ENCODE measurements at regions not wholly inside any gene's neighbourhood (a gene's known extent, or its start where the extent isn't known, plus 50 kb on each side); places are given as distances from the start of the nearest gene placed in this dataset.

DNA sequence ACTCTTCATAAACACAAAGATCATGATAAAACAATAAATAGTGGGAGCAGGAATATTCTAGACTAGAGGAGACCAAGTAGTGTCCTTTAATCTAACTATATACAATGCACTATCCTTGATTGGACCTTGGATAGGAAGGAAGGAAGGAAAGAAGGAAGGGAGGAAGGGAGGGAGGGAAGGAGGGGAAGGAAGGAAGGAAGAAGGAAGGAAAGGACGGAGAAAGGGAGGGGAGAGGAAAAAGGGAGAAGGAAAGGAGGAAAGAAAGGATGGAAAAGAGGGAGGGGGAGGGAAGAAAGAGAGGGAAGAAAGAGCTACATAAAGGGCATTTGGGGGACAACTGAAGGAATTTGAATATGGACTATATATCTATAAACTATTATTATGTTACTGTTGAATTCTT, 95.0 kb upstream of the SMARCAD1 start:
- TF ChIP-seq GATA2 (IDR thresholded peaks at IDR 0.05; ENCODE audit: low read depth, low read length) (no peak), GATA3 (IDR thresholded peaks at IDR 0.05; ENCODE audit: low read depth, low read length) (no peak)

All from SH-SY5Y (cell line).